Activated CD4-positive, alpha-beta T cell treated with anti-CD3 and anti-CD28 coated beads, Interleukin-2, amount 10 ng/mL, durations not matched to agents 24 days and 14 days (primary cell): ENCODE measurements at regions not wholly inside any gene's neighbourhood (a gene's known extent, or its start where the extent isn't known, plus 50 kb on each side); places are given as distances from the start of the nearest gene placed in this dataset.
"Not testable (repeated sequence)": the region's sequence is repeated elsewhere in the genome, so short reads cannot be mapped to it uniquely, and the experiment has no call there.

Experiments used
- DNase-seq: peaks from one replicate; pipeline ENCODE4 v3.0.0; 2022
- H3K27ac Mint-ChIP-seq: one replicate; pipeline ENCODE4 v1.8.0; 2022; ENCODE audit warnings: mild to moderate bottlenecking, mixed read lengths
- H3K27me3 Mint-ChIP-seq: one replicate; pipeline ENCODE4 v1.8.0; 2022; ENCODE audit warnings: mixed read lengths
- H3K36me3 Mint-ChIP-seq: one replicate; pipeline ENCODE4 v1.8.0; 2022; ENCODE audit warnings: low read depth, mild to moderate bottlenecking, mixed read lengths
- H3K4me1 Mint-ChIP-seq: one replicate; pipeline ENCODE4 v1.8.0; 2021; ENCODE audit warnings: mixed read lengths
- H3K4me3 Mint-ChIP-seq: one replicate; pipeline ENCODE4 v1.8.0; 2022; ENCODE audit warnings: mild to moderate bottlenecking, moderate library complexity, mixed read lengths
- H3K9me3 Mint-ChIP-seq: one replicate; pipeline ENCODE4 v1.8.0; 2021; ENCODE audit warnings: mixed read lengths
- intact Hi-C: fragments of 100-400 bp; cut with micrococcal nuclease; formaldehyde crosslinking; loops from one replicate; pipeline ENCODE4 v1.15.1; 2023

GRCh38 chr4:83758285-83758684 lies 222.4 kb downstream of the GPAT3 start:
- no peaks in the 10 kb centered on the region for H3K36me3 Mint-ChIP-seq
- intact Hi-C loops: no loop called here
- no peaks in the 10 kb centered on the region for H3K4me1 Mint-ChIP-seq
- no peaks in the 10 kb centered on the region for H3K9me3 Mint-ChIP-seq
- no peak overlapping the region for H3K27ac Mint-ChIP-seq
- DNase-seq: no peak
- H3K4me3 Mint-ChIP-seq: no peak overlapping the region
- peaks cover 2% of the 10 kb centered on the region for H3K27me3 Mint-ChIP-seq

- H3K27ac Mint-ChIP-seq: no peak overlapping the region
- no peaks in the 10 kb centered on the region for H3K36me3 Mint-ChIP-seq
- H3K4me1 Mint-ChIP-seq: no peaks in the 10 kb centered on the region
- H3K4me3 Mint-ChIP-seq: no peak overlapping the region
- intact Hi-C loops: no loop called here
- H3K27me3 Mint-ChIP-seq: peaks cover 2% of the 10 kb centered on the region
- H3K9me3 Mint-ChIP-seq: no peaks in the 10 kb centered on the region
- no peak for DNase-seq
Observed at GRCh38 chr4:83757121-83757621, 221.3 kb downstream of the GPAT3 start.

GRCh38 chr4:83753260-83753659 lies 217.4 kb downstream of the GPAT3 start:
- intact Hi-C loops: no loop called here
- H3K4me1 Mint-ChIP-seq: no peaks in the 10 kb centered on the region

GRCh38 chr4:83751336-83751949 lies 215.5 kb downstream of the GPAT3 start:
- no peak for DNase-seq

More at GRCh38 chr4:83753260-83753659, 217.4 kb downstream of the GPAT3 start:
- no peaks in the 10 kb centered on the region for H3K9me3 Mint-ChIP-seq
- no peak for DNase-seq
- H3K36me3 Mint-ChIP-seq: no peaks in the 10 kb centered on the region
- H3K4me3 Mint-ChIP-seq: no peak overlapping the region
- H3K27ac Mint-ChIP-seq: no peak overlapping the region
- peaks cover 4% of the 10 kb centered on the region for H3K27me3 Mint-ChIP-seq

GRCh38 chr4:83748711-83749110 lies 212.8 kb downstream of the GPAT3 start:
- intact Hi-C loops: no loop called here
- Mint-ChIP-seq H3K27ac (no peak overlapping the region), H3K4me1 (no peaks in the 10 kb centered on the region), H3K4me3 (no peak overlapping the region), H3K36me3 (no peaks in the 10 kb centered on the region), H3K9me3 (no peaks in the 10 kb centered on the region), H3K27me3 (peaks cover 4% of the 10 kb centered on the region)
- no peak for DNase-seq

More at GRCh38 chr4:83751336-83751949, 215.5 kb downstream of the GPAT3 start:
- H3K36me3 Mint-ChIP-seq: no peaks in the 10 kb centered on the region
- intact Hi-C loops: no loop called here
- H3K27ac Mint-ChIP-seq: no peak overlapping the region
- no peaks in the 10 kb centered on the region for H3K9me3 Mint-ChIP-seq
- H3K27me3 Mint-ChIP-seq: peaks cover 5% of the 10 kb centered on the region
- H3K4me3 Mint-ChIP-seq: no peak overlapping the region
- no peaks in the 10 kb centered on the region for H3K4me1 Mint-ChIP-seq

- Mint-ChIP-seq H3K9me3 (no peaks in the 10 kb centered on the region), H3K27ac (no peak overlapping the region), H3K36me3 (no peaks in the 10 kb centered on the region), H3K4me1 (no peaks in the 10 kb centered on the region), H3K4me3 (no peak overlapping the region), H3K27me3 (peaks cover 12% of the 10 kb centered on the region)
- DNase-seq: no peak
- intact Hi-C loops: no loop called here
Observed at GRCh38 chr4:83738895-83739294, 203.0 kb downstream of the GPAT3 start.

- Mint-ChIP-seq H3K4me1 (no peaks in the 10 kb centered on the region), H3K27me3 (no peaks in the 10 kb centered on the region), H3K9me3 (no peaks in the 10 kb centered on the region), H3K36me3 (no peaks in the 10 kb centered on the region), H3K27ac (no peak overlapping the region), H3K4me3 (no peak overlapping the region)
- intact Hi-C loops: no loop called here
- DNase-seq: no peak
Observed at GRCh38 chr4:83734576-83734975, 198.7 kb downstream of the GPAT3 start.

GRCh38 chr4:83732114-83732635 lies 196.3 kb downstream of the GPAT3 start:
- Mint-ChIP-seq H3K27ac (no peak overlapping the region), H3K36me3 (no peaks in the 10 kb centered on the region), H3K4me3 (no peak overlapping the region), H3K4me1 (no peaks in the 10 kb centered on the region), H3K27me3 (no peaks in the 10 kb centered on the region), H3K9me3 (no peaks in the 10 kb centered on the region)
- intact Hi-C loops: no loop called here
- no peak for DNase-seq

- no peaks in the 10 kb centered on the region for H3K27me3 Mint-ChIP-seq
- H3K4me3 Mint-ChIP-seq: no peak overlapping the region
- H3K4me1 Mint-ChIP-seq: no peaks in the 10 kb centered on the region
- no peak overlapping the region for H3K27ac Mint-ChIP-seq
- DNase-seq: no peak
- H3K36me3 Mint-ChIP-seq: no peaks in the 10 kb centered on the region
- intact Hi-C loops: no loop called here
- no peaks in the 10 kb centered on the region for H3K9me3 Mint-ChIP-seq
Observed at GRCh38 chr4:83731609-83732008, 195.7 kb downstream of the GPAT3 start.

- H3K9me3 Mint-ChIP-seq, DNase-seq, H3K4me3 Mint-ChIP-seq, H3K27me3 Mint-ChIP-seq, intact Hi-C loops, H3K4me1 Mint-ChIP-seq, H3K36me3 Mint-ChIP-seq, H3K27ac Mint-ChIP-seq: not testable (repeated sequence)
Observed at GRCh38 chr4:83730958-83731357, 195.1 kb downstream of the GPAT3 start.

GRCh38 chr4:83728191-83728590 lies 192.3 kb downstream of the GPAT3 start:
- Mint-ChIP-seq H3K9me3 (no peaks in the 10 kb centered on the region), H3K4me3 (no peak overlapping the region), H3K27me3 (no peaks in the 10 kb centered on the region), H3K36me3 (no peaks in the 10 kb centered on the region), H3K4me1 (no peaks in the 10 kb centered on the region), H3K27ac (no peak overlapping the region)
- intact Hi-C loops: no loop called here
- DNase-seq: no peak

- intact Hi-C loops: no loop called here
- Mint-ChIP-seq H3K27me3 (peaks cover 3% of the 10 kb centered on the region), H3K4me1 (no peaks in the 10 kb centered on the region), H3K36me3 (no peaks in the 10 kb centered on the region), H3K9me3 (no peaks in the 10 kb centered on the region), H3K4me3 (no peak overlapping the region), H3K27ac (no peak overlapping the region)
- no peak for DNase-seq
Observed at GRCh38 chr4:83725336-83726085, 189.6 kb downstream of the GPAT3 start.

- Mint-ChIP-seq H3K27me3 (peaks cover 3% of the 10 kb centered on the region), H3K9me3 (no peaks in the 10 kb centered on the region), H3K4me3 (no peak overlapping the region), H3K27ac (no peak overlapping the region), H3K4me1 (no peaks in the 10 kb centered on the region), H3K36me3 (no peaks in the 10 kb centered on the region)
- intact Hi-C loops: no loop called here
- no peak for DNase-seq
Observed at GRCh38 chr4:83724485-83725335, 188.8 kb downstream of the GPAT3 start.

GRCh38 chr4:83723609-83724008 lies 187.7 kb downstream of the GPAT3 start:
- peaks cover 3% of the 10 kb centered on the region for H3K27me3 Mint-ChIP-seq
- no peaks in the 10 kb centered on the region for H3K9me3 Mint-ChIP-seq
- DNase-seq: no peak
- intact Hi-C loops: no loop called here
- H3K36me3 Mint-ChIP-seq: no peaks in the 10 kb centered on the region
- H3K4me3 Mint-ChIP-seq: no peak overlapping the region
- no peak overlapping the region for H3K27ac Mint-ChIP-seq
- H3K4me1 Mint-ChIP-seq: no peaks in the 10 kb centered on the region
